Aorta (tissue), 5 donors: ENCODE measurements at regions not wholly inside any gene's neighbourhood (a gene's known extent, or its start where the extent isn't known, plus 50 kb on each side); places are given as distances from the start of the nearest gene placed in this dataset.
"Not testable (repeated sequence)": the region's sequence is repeated elsewhere in the genome, so short reads cannot be mapped to it uniquely, and the experiment has no call there.

ENCODE experiments used
- ATAC-seq: fragments of 200-7000 bp; cut with Tn5 transposase; one replicate; pipeline ENCODE4 v1.9.1; 2022; ENCODE audit warnings: moderate library complexity; ENCODE audit not compliant: low FRiP score
- DNase-seq, 2 donors: peaks; one replicate each; pipeline ENCODE4 v3.0.0-alpha.2; 2020
- H3K27ac ChIP-seq, 2 donors: one replicate each; pipeline ENCODE4 v1.5.1; 2013; ENCODE audit warnings: low read length in 2 of 2, mild to moderate bottlenecking in 2 of 2, moderate library complexity in 2 of 2, control low read depth in 1 of 2, inconsistent platforms in 1 of 2, low read depth in 1 of 2
- H3K27me3 ChIP-seq, 2 donors: one replicate each; pipeline ENCODE4 v1.6.1; 2013; ENCODE audit warnings: control low read depth in 1 of 2, low read length in 1 of 2, mild to moderate bottlenecking in 1 of 2, moderate library complexity in 1 of 2; ENCODE audit not compliant: insufficient read depth in 2 of 2, control insufficient read depth in 1 of 2
- H3K36me3 ChIP-seq, 2 donors: one replicate each; pipeline ENCODE4 v1.6.1; 2013; ENCODE audit warnings: control low read depth in 1 of 2, low read length in 1 of 2, mild to moderate bottlenecking in 1 of 2; ENCODE audit not compliant: insufficient read depth in 2 of 2, control insufficient read depth in 1 of 2
- H3K4me1 ChIP-seq, 2 donors: one replicate each; pipeline ENCODE4 v1.6.1; 2013; ENCODE audit warnings: low read length in 2 of 2, control low read depth in 1 of 2, mild to moderate bottlenecking in 1 of 2, moderate library complexity in 1 of 2; ENCODE audit not compliant: insufficient read depth in 2 of 2, control insufficient read depth in 1 of 2
- H3K4me3 ChIP-seq, 2 donors: one replicate each; pipeline ENCODE4 v1.5.1; 2013; ENCODE audit warnings: low read length in 2 of 2, control low read depth in 1 of 2, mild to moderate bottlenecking in 1 of 2
- H3K9me3 ChIP-seq: one replicate; pipeline ENCODE4 v1.6.1; 2013; ENCODE audit warnings: mild to moderate bottlenecking, low read length; ENCODE audit not compliant: control insufficient read depth
- WGBS, 2 donors: extraction: QIAGEN DNeasy Blood & Tissue Kit; methylation state at CpG; one replicate each; pipeline ENCODE4 v1.1.7; 2013; 5-methylcytosine and 5-hydroxymethylcytosine counted together
- intact Hi-C, 2 donors: fragments of 100-400 bp; cut with DNase I; formaldehyde crosslinking; loops; one replicate each; pipeline versions ENCODE4 v1.14.2 to v1.15.0; 2022
- donor health status: healthy with polysubstance abuse.
- donor health status: Bipolar disorder and iron deficiency.
- donor health status: DM: no; HTN: no; CAD: no.
- donor health status: DM: no; HTN: no; CAD: no.
- donor health status: DM: yes; HTN: yes; CAD: no.

DNA sequence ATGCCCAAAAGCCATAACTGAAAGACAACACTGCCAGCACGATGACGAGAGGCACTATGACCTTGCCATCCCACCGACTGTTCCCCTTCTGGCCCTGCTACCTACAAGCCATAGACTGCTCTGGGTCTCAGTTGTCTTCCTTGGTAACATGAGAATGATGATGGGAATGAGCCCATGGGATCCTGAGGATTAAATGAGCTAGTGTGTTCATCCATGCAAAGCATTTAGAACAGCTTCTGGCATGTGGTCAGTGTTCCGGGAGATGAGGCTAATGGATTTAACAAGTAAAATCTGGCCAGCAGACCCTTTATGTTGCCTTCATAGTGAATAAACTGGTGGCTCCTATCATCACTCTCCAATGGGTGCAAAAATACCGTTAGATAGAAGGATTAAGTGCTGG lies 62.4 kb upstream of the WDR11 start:
- Histone ChIP-seq H3K36me3 (no peaks in the 10 kb centered on the region), H3K4me3 (no peak overlapping the region), H3K4me1 (no peaks in the 10 kb centered on the region), H3K27me3 (no peaks in the 10 kb centered on the region), H3K27ac (no peak overlapping the region), H3K9me3 (no peaks in the 10 kb centered on the region)
- 82 to 83% methylated on average over 5 of the region's 5 CpGs for WGBS, 2 donors
- ATAC-seq: no peak
- intact Hi-C loops: no loop called here
- DNase-seq: no peak

DNA sequence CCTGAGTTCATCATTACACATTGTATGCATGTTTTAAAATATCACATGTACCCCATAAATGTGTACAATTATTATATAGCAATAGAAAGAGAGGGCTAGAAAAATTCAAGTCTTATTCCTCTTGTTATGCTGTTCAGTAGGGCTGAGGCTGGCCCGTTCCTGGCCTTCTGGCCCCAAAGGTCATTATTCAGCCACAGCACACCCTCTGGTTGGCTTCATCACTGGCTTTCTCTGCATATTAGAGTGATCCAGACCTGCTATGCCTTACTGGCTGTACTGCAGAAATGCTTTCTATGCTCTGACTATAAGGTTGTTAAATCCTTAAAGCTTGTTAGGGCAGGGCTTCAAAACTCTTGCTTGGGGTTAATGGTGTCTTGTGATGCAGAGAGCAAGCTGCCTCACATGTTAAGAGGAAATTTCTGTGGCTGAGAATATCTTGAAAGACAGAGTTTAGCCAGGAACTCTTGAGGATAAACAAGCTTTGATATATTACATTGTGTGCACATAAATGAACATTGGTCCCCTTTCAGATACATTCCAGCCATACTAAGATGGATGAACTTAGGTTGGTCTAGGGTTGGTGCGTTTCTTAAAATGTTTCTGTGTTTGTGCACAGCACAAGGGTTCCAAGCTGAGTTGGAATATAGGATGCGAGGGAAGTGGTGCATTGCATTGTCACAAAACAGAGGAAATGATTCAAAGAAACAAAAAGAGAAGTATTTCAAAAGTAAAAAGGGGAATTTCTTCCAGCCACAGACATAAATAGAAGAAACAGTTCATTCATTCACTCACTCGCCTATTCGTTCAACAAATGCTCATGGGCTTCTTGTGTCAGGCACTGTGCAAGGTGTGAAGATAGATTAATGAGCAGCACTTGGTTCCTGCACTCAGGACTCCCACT lies 61.6 kb upstream of the WDR11 start:
- Histone ChIP-seq H3K9me3 (no peaks in the 10 kb centered on the region), H3K36me3 (no peaks in the 10 kb centered on the region), H3K27ac (no peak overlapping the region), H3K4me3 (no peak overlapping the region), H3K4me1 (no peaks in the 10 kb centered on the region), H3K27me3 (no peaks in the 10 kb centered on the region)
- intact Hi-C loops: no loop called here
- WGBS, 2 donors: 39 to 43% methylated on average over 5 of the region's 5 CpGs
- DNase-seq (no peak), ATAC-seq (no peak)

DNA sequence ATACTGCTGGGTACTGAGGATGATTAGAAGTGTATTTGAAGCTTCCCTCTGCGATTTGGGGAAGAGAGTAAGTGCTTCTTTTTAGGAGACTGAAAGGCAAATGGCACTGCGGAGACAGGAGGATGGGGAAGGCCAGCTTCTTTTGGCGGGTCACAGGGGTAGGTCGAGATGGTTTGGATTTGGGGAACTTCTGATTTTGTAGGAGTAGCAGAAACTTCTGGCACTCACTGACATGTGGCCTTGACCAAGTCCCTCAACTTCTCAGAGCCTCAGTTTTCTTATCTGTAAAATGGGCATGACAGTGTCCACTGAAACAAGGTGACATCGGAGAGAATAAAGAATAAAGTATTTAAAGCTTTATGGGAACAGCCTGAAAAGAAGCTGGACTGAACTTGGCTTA lies 59.8 kb upstream of the WDR11 start:
- WGBS, 2 donors: 84 to 85% methylated on average over 5 of the region's 5 CpGs
- H3K9me3 ChIP-seq: no peaks in the 10 kb centered on the region
- intact Hi-C loops: no loop called here
- no peaks in the 10 kb centered on the region for H3K4me1 ChIP-seq
- no peak overlapping the region for H3K27ac ChIP-seq
- H3K4me3 ChIP-seq: no peak overlapping the region
- no peaks in the 10 kb centered on the region for H3K36me3 ChIP-seq
- ATAC-seq (no peak), DNase-seq (no peak)
- H3K27me3 ChIP-seq: no peaks in the 10 kb centered on the region

DNA sequence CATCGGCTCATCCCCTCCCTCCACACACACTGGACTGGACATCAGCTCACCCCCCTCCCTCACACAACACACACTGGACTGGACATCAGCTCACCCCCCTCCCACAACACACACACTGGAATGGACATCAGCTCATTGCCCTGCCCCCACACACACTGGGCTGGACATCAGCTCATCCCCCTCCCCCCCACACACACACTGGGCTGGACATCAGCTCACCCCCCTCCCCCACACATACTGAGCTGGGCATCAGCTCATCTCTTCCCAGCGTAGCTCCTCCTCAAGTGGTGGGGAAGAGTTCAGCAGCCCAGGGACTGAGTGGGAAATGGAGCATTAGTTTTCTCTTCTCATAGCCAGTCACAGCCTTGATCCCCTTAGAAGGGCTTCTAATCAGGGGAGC lies 58.1 kb upstream of the WDR11 start:
- H3K4me3 ChIP-seq: no peak overlapping the region
- no peak for DNase-seq
- intact Hi-C loops: no loop called here
- no peak overlapping the region for H3K27ac ChIP-seq
- H3K36me3 ChIP-seq: no peaks in the 10 kb centered on the region
- peaks cover 1% of the 10 kb centered on the region for H3K9me3 ChIP-seq
- ATAC-seq: no peak
- WGBS, 2 donors: 52 to 53% methylated on average over 2 of the region's 2 CpGs
- H3K27me3 ChIP-seq: no peaks in the 10 kb centered on the region
- H3K4me1 ChIP-seq: no peaks in the 10 kb centered on the region

DNA sequence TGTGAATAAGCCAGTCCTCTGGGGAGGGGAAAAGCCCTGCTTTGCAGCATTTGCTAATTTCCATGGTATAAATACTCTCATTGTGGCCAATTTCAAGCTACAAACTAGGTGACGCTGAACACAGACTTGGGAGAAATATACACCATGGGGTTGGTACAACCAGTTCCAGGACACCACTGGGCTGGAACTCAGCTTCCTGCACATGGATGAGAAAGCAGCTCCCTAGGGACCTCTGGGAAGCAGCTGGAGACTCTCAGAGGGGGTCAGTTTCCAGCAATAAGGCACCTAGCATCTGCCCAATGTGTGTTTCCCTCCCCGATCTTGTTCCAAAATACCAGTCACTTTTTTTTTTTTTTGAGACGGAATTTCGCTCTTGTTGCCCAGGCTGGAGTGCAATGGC lies 56.8 kb upstream of the WDR11 start:
- Histone ChIP-seq H3K36me3 (no peaks in the 10 kb centered on the region), H3K4me1 (no peaks in the 10 kb centered on the region), H3K4me3 (no peak overlapping the region), H3K27me3 (no peaks in the 10 kb centered on the region), H3K9me3 (peaks cover 1% of the 10 kb centered on the region), H3K27ac (no peak overlapping the region)
- 82 to 86% methylated on average over 4 of the region's 4 CpGs for WGBS, 2 donors
- no peak for ATAC-seq
- no peak for DNase-seq
- intact Hi-C loops: no loop called here

DNA sequence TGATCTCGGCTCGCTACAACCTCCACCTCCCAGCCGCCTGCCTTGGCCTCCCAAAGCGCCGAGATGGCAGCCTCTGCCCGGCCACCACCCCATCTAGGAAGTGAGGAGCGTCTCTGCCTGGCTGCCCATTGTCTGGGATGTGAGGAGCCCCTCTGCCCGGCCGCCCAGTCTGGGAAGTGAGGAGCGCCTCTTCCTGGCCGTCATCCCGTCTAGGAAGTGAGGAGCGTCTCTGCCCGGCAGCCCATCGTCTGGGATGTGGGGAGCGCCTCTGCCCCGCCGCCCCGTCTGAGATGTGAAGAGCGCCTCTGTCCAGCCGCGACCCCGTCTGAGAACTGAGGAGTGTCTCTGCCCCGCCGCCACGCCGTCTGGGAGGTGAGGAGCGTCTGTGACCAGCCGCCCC lies 52.9 kb upstream of the WDR11 start:
- H3K4me3 ChIP-seq, intact Hi-C loops, H3K27me3 ChIP-seq, H3K9me3 ChIP-seq, H3K27ac ChIP-seq, H3K4me1 ChIP-seq, DNase-seq, ATAC-seq, H3K36me3 ChIP-seq: not testable (repeated sequence)
- WGBS, 2 donors: 94 to 98% methylated on average over 22 to 29 of the region's 29 CpGs

DNA sequence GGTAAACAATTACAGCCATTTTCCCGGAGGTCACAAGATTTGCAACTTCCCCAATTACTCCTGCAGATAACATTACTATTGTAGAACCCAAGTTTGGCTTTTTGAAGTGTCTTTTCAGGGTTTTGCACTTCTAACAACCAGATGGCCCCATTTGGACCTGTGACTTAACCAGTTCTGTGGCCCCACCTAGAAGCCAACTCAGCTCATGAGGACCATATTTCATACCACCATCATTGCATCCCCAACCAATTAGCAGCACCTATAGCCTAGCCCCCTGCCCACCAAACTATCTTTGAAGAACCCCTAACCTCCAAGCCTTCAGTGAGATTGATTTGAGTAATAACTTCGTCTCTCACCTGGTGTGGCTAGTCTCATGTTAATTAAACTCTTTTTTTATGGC lies 51.3 kb upstream of the WDR11 start:
- intact Hi-C loops: no loop called here
- no peak for ATAC-seq
- DNase-seq: no peak
- Histone ChIP-seq H3K36me3 (no peaks in the 10 kb centered on the region), H3K4me3 (no peak overlapping the region), H3K27me3 (no peaks in the 10 kb centered on the region), H3K27ac (no peak overlapping the region), H3K9me3 (peaks cover 3% of the 10 kb centered on the region), H3K4me1 (no peaks in the 10 kb centered on the region)
- WGBS, 2 donors: 29% methylated on average over 2 of the region's 2 CpGs

DNA sequence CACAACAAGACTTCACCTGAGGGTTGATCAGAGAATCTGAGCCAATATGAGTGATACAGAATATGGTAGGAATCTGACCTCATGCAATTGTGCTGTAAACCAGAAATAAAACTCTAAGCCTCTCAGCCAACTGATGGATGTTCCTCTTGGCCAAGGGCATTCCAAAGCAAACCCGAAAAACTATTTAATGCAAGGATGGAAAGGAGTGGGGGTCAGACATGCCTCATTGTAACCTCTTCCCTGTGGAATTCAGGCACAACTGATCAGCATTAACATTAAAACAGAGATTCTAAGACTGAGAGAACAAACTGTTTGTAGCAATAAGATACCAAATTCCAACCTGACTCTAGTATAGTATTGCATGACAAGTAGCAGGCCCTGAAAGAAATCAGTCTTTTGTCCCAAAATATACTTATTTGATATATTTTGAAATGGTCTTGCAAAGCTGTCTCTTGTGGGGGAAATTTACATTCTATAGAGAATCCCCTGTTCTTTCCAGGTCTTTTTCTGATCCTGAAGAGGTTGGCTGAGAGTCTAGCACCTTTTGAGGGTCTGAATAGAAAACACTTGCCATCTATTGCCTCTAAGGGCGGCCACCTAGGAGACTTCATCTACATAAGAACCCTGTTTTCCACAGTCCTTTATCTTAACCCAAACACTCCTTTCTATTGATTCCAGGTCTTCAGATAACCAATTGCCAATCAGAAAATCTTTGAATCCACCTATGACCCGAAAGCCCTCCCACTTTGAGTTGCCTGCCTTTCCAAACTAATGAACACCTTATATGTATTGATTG lies 50.4 kb upstream of the WDR11 start:
- intact Hi-C loops: no loop called here
- WGBS, 2 donors: 55 to 56% methylated on average over 3 of the region's 3 CpGs
- H3K36me3 ChIP-seq: no peaks in the 10 kb centered on the region
- H3K4me3 ChIP-seq: no peak overlapping the region
- DNase-seq (no peak), ATAC-seq (no peak)
- no peaks in the 10 kb centered on the region for H3K4me1 ChIP-seq
- H3K27ac ChIP-seq: no peak overlapping the region
- peaks cover 3% of the 10 kb centered on the region for H3K9me3 ChIP-seq
- no peaks in the 10 kb centered on the region for H3K27me3 ChIP-seq
